Astrocyte of the cerebellum (primary cell): ENCODE measurements at regions not wholly inside any gene's neighbourhood (a gene's known extent, or its start where the extent isn't known, plus 50 kb on each side); places are given as distances from the start of the nearest gene placed in this dataset.
"Not testable (repeated sequence)": the region's sequence is repeated elsewhere in the genome, so short reads cannot be mapped to it uniquely, and the experiment has no call there.

ENCODE experiments used
- DNase-seq: peaks from one replicate; pipeline ENCODE4 v3.0.0-alpha.2; 2011; ENCODE audit warnings: low read depth
- H3K4me3 ChIP-seq: 2 replicates; pipeline ENCODE4 v1.5.1; 2011; ENCODE audit warnings: mild to moderate bottlenecking, low read depth, low read length, moderate library complexity
- CTCF ChIP-seq: IDR thresholded peaks from 2 replicates; pipeline ENCODE4 v1.5.1; 2012; ENCODE audit warnings: low read length, low read depth, moderate library complexity, mild to moderate bottlenecking; ENCODE audit errors: missing control alignments
- in situ Hi-C: cut with HindIII; loops from 2 replicates; pipeline ENCODE4 v1.10.0; 2017; ENCODE audit warnings: low sequenced_read_pairs

GRCh38 chr10:109665321-109665720 is 258.0 kb downstream of the XPNPEP1 start:
- TF ChIP-seq CTCF: no peak

GRCh38 chr10:109664554-109664953 is 258.8 kb downstream of the XPNPEP1 start:
- H3K4me3 ChIP-seq: no peak overlapping the region
- TF ChIP-seq CTCF: no peak
- no peak for DNase-seq
- in situ Hi-C loops: no loop called here

More at GRCh38 chr10:109665321-109665720, 258.0 kb downstream of the XPNPEP1 start:
- in situ Hi-C loops: no loop called here
- no peak overlapping the region for H3K4me3 ChIP-seq
- no peak for DNase-seq

GRCh38 chr10:109663122-109663521 is 260.2 kb downstream of the XPNPEP1 start:
- no peak overlapping the region for H3K4me3 ChIP-seq
- in situ Hi-C loops: no loop called here
- no peak for TF ChIP-seq CTCF
- no peak for DNase-seq

GRCh38 chr10:109652612-109653011 is 270.7 kb downstream of the XPNPEP1 start:
- H3K4me3 ChIP-seq, in situ Hi-C loops, DNase-seq: not testable (repeated sequence)

- H3K4me3 ChIP-seq: no peak overlapping the region
- TF ChIP-seq CTCF: no peak
- DNase-seq: no peak
- in situ Hi-C loops: no loop called here
Measured at GRCh38 chr10:109650228-109650627, 273.1 kb downstream of the XPNPEP1 start.

- no peak for DNase-seq
- in situ Hi-C loops: no loop called here
- H3K4me3 ChIP-seq: no peak overlapping the region
- no peak for TF ChIP-seq CTCF
Measured at GRCh38 chr10:109647627-109648026, 275.7 kb downstream of the XPNPEP1 start.

GRCh38 chr10:109633846-109634245 is 289.5 kb downstream of the XPNPEP1 start:
- H3K4me3 ChIP-seq: no peak overlapping the region
- in situ Hi-C loops: loop anchor here (5.0 kb wide), 1 partner anchor 77 kb away; no protein-coding TSS in a partner anchor
- TF ChIP-seq CTCF: no peak
- no peak for DNase-seq

GRCh38 chr10:109633017-109633416 is 290.3 kb downstream of the XPNPEP1 start:
- DNase-seq, H3K4me3 ChIP-seq: not testable (repeated sequence)
- in situ Hi-C loops: loop anchor here (5.0 kb wide), 1 partner anchor 76 kb away; no protein-coding TSS in a partner anchor
